ENCODE measurements at regions not wholly inside any gene's neighbourhood (a gene's known extent, or its start where the extent isn't known, plus 50 kb on each side); places are given as distances from the start of the nearest gene placed in this dataset.

DNA sequence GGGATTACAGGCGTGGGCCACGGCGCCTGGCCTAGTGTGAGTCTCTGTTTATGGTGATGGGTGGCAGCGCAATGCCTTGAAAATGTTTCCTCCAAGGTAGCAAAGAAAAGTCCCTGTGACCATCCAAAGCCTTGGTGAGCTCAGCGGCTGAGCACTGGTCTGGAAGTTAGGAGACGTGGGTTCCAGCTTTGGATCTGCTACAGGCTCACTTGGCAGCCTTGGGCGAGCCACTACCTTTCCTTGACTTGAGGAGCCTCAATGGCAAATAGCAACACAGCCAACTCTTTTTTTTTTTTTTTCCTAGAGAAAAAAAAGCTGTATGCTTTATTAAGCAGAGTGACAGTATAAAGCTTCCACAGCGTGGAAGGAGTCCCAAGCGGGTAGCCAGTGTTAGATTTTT, 61.3 kb upstream of the RASD2 start:
- TF ChIP-seq CTCF (IDR thresholded peaks at IDR 0.05), result no peak
- intact Hi-C loops (cut with DNase I), result no loop called here
- Histone ChIP-seq H3K4me1 (peaks cover 19 to 26% of the 10 kb centered on the region in 2 donors), H3K36me3 (no peaks in the 10 kb centered on the region), H3K4me3 (no peak overlapping the region), H3K27ac (no peak overlapping the region), H3K9me3 (no peaks in the 10 kb centered on the region), H3K27me3 (peaks cover 0 to 14% of the 10 kb centered on the region in 2 donors)
- ATAC-seq (no peak), DNase-seq (no peak)

- H3K27ac ChIP-seq, result no peak overlapping the region
- no peak for TF ChIP-seq CTCF (IDR thresholded peaks at IDR 0.05)
Observed at GRCh38 chr22:35479985-35480550, 60.6 kb upstream of the RASD2 start.

GRCh38 chr22:35480627-35481550, 59.7 kb upstream of the RASD2 start:
- no peak overlapping the region for H3K27ac ChIP-seq
- intact Hi-C loops (cut with DNase I), result no loop called here

More at GRCh38 chr22:35479985-35480550, 60.6 kb upstream of the RASD2 start:
- ATAC-seq (peak; percentile 27), DNase-seq (no peak)
- intact Hi-C loops (cut with DNase I), result no loop called here
- Histone ChIP-seq H3K4me1 (peaks cover 19 to 26% of the 10 kb centered on the region in 2 donors), H3K4me3 (no peak overlapping the region), H3K27me3 (peaks cover 0 to 14% of the 10 kb centered on the region in 2 donors), H3K36me3 (no peaks in the 10 kb centered on the region), H3K9me3 (no peaks in the 10 kb centered on the region)

DNA sequence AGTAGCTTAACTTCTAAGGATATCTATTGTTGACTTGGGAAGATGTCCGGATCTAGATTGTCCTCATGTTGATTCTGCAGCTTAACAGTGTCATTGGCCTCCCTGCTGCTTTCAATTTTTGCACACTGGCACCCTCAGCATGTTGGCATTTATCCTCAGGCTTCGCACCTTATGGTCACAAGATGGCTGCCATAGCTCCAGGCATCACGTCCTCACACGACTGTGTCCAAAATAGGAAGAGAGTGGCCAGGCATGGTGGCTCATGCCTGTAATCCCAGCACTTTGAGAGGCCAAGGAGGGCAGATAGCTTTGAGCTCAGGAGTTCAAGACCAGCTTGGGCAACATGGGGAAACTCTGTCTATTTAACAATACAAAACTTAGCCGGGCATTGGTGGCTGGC, 58.3 kb upstream of the RASD2 start:
- H3K36me3 ChIP-seq, result no peaks in the 10 kb centered on the region
- H3K9me3 ChIP-seq, result no peaks in the 10 kb centered on the region
- ATAC-seq, result no peak
- TF ChIP-seq CTCF (IDR thresholded peaks at IDR 0.05), result no peak
- H3K4me1 ChIP-seq, result peaks cover 19 to 26% of the 10 kb centered on the region in 2 donors
- intact Hi-C loops (cut with DNase I), result no loop called here
- no peak for DNase-seq
- no peak overlapping the region for H3K4me3 ChIP-seq
- peaks cover 0 to 4% of the 10 kb centered on the region in 2 donors for H3K27me3 ChIP-seq
- H3K27ac ChIP-seq, result no peak overlapping the region

More at GRCh38 chr22:35480627-35481550, 59.7 kb upstream of the RASD2 start:
- peaks cover 19 to 26% of the 10 kb centered on the region in 2 donors for H3K4me1 ChIP-seq
- H3K4me3 ChIP-seq, result no peak overlapping the region
- H3K27me3 ChIP-seq, result peaks cover 0 to 14% of the 10 kb centered on the region in 2 donors
- TF ChIP-seq CTCF (IDR thresholded peaks at IDR 0.05), result no peak
- DNase-seq (no peak), ATAC-seq (no peak)
- no peaks in the 10 kb centered on the region for H3K9me3 ChIP-seq
- H3K36me3 ChIP-seq, result no peaks in the 10 kb centered on the region

DNA sequence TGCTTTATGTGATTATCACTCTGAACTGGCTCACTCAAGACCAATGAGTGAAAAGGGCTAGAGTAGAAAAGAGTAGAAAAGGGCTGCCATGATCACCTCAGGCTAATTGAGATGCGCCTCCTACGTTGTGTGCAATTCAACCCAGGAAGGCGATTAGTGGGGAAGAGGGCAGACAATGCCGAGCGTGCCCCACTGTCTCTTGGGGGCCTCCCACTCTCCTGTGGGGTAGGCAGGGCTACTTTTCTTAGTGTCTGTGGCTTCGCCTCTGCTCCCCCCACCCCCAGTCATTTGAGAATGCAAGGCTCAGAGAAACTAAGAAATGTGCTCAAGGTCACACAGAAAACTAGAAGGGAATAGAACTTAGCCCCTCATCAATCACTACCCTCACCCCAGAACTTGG, 57.7 kb upstream of the RASD2 start:
- ATAC-seq (no peak), DNase-seq (no peak)
- Histone ChIP-seq H3K36me3 (no peaks in the 10 kb centered on the region), H3K4me3 (no peak overlapping the region), H3K4me1 (peaks cover 15 to 22% of the 10 kb centered on the region in 2 donors), H3K27me3 (no peaks in the 10 kb centered on the region), H3K9me3 (no peaks in the 10 kb centered on the region), H3K27ac (no peak overlapping the region)
- intact Hi-C loops (cut with DNase I), result no loop called here
- no peak for TF ChIP-seq CTCF (IDR thresholded peaks at IDR 0.05)
